K562 (cell line): ENCODE measurements at regions not wholly inside any gene's neighbourhood (a gene's known extent, or its start where the extent isn't known, plus 50 kb on each side); places are given as distances from the start of the nearest gene placed in this dataset.
"Not testable (repeated sequence)": the region's sequence is repeated elsewhere in the genome, so short reads cannot be mapped to it uniquely, and the experiment has no call there.

ENCODE experiments used
- CBX8 ChIP-seq: fragments of 200-600 bp; sonication (generic); IDR thresholded peaks from 2 replicates; pipeline ENCODE4 v1.6.1; 2012; ENCODE audit warnings: borderline replicate concordance, mixed run types, low read depth, mild to moderate bottlenecking, moderate library complexity, mixed read lengths, low read length, control low read depth, inconsistent platforms; ENCODE audit not compliant: poor library complexity, severe bottlenecking; ENCODE audit errors: extremely low read depth
- MAZ ChIP-seq, 2 experiments: fragments of 450-650 bp in 1 of 2; sonication (generic) in 1 of 2; formaldehyde crosslinking; IDR thresholded peaks in 1 of 2; conservative IDR thresholded peaks in 1 of 2; 2 replicates each; pipeline versions ENCODE4 v1.4.0 to v1.5.0; 2020; ENCODE audit warnings: mild to moderate bottlenecking in 1 of 2, missing genetic modification reagents in 1 of 2
- NFRKB ChIP-seq: fragments of 450-650 bp; IDR thresholded peaks from 2 replicates; pipeline ENCODE4 v1.6.1; 2016; ENCODE audit warnings: low read depth
- NRF1 ChIP-seq, 2 experiments: fragments of 450-650 bp; IDR thresholded peaks in 1 of 2; conservative IDR thresholded peaks in 1 of 2; 2 replicates each; pipeline ENCODE4 v1.6.1; 2014; ENCODE audit warnings: mild to moderate bottlenecking in 2 of 2
- POLR2A ChIP-seq: fragments of 450-650 bp; conservative IDR thresholded peaks from 2 replicates; pipeline ENCODE4 v1.6.1; 2016
- RAD21 ChIP-seq, 2 experiments: fragments of 250-450 bp in 1 of 2; fragments of 450-650 bp in 1 of 2; sonication (Bioruptor Pico) in 1 of 2; formaldehyde crosslinking in 1 of 2; IDR thresholded peaks in 1 of 2; conservative IDR thresholded peaks in 1 of 2; 2 replicates each; pipeline versions ENCODE4 v1.4.0 to v1.8.0; 2020 to 2022; ENCODE audit warnings: mild to moderate bottlenecking in 2 of 2, moderate library complexity in 1 of 2
- SRF ChIP-seq, 2 experiments: fragments of 250-450, 450-650 bp in 1 of 2; sonication (Bioruptor Pico) in 1 of 2; sonication (generic) in 1 of 2; formaldehyde crosslinking; IDR thresholded peaks; 2 replicates each; pipeline versions ENCODE4 v1.5.0 to v1.5.1; 2020 to 2022; ENCODE audit warnings: mild to moderate bottlenecking in 1 of 2, missing genetic modification reagents in 1 of 2
- ZFP36 ChIP-seq: fragments of 150-350 bp; IDR thresholded peaks from 2 replicates; pipeline ENCODE4 v1.6.1; 2018; ENCODE audit warnings: low read length, low read depth; ENCODE audit not compliant: partially characterized antibody
- TF ChIP-seq, protein P1 (sequence below): fragments of 450-650 bp; formaldehyde crosslinking; IDR thresholded peaks from 2 replicates; pipeline ENCODE4 v1.4.0; 2022; ENCODE audit warnings: mild to moderate bottlenecking, moderate library complexity
- TF ChIP-seq, protein P2 (sequence below): sonication (generic); formaldehyde crosslinking; IDR thresholded peaks from 2 replicates; pipeline ENCODE4 v1.8.1; 2023; ENCODE audit warnings: mild to moderate bottlenecking, missing genetic modification reagents
- TF ChIP-seq, protein P3 (sequence below): sonication (generic); formaldehyde crosslinking; IDR thresholded peaks from 2 replicates; pipeline ENCODE4 v1.9.0; 2022; ENCODE audit warnings: mild to moderate bottlenecking, missing genetic modification reagents
- TF ChIP-seq, protein P4 (sequence below): fragments of 200-600 bp; sonication (generic); IDR thresholded peaks from one replicate; pipeline ENCODE4 v1.6.1; 2012; ENCODE audit warnings: mild to moderate bottlenecking, low read depth, low read length, inconsistent platforms

GRCh38 chr5:7309715-7310114, 86.2 kb upstream of the ADCY2 start:
- TF ChIP-seq, protein P1, sequence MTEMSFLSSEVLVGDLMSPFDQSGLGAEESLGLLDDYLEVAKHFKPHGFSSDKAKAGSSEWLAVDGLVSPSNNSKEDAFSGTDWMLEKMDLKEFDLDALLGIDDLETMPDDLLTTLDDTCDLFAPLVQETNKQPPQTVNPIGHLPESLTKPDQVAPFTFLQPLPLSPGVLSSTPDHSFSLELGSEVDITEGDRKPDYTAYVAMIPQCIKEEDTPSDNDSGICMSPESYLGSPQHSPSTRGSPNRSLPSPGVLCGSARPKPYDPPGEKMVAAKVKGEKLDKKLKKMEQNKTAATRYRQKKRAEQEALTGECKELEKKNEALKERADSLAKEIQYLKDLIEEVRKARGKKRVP (CRISPR knock-in tag) = not testable (repeated sequence)
- not testable (repeated sequence) for TF ChIP-seq NRF1 (conservative IDR thresholded peaks at IDR 0.05 in 1 of 2, IDR thresholded peaks at IDR 0.05 in 1 of 2); RAD21 (CRISPR knock-in tag; conservative IDR thresholded peaks at IDR 0.05 in 1 of 2, IDR thresholded peaks at IDR 0.05 in 1 of 2); ZFP36; NFRKB; CBX8; SRF (CRISPR knock-in tag; IDR thresholded peaks at IDR 0.05); MAZ (CRISPR knock-in tag; conservative IDR thresholded peaks at IDR 0.05 in 1 of 2, IDR thresholded peaks at IDR 0.05 in 1 of 2); POLR2A
- TF ChIP-seq, protein P2, sequence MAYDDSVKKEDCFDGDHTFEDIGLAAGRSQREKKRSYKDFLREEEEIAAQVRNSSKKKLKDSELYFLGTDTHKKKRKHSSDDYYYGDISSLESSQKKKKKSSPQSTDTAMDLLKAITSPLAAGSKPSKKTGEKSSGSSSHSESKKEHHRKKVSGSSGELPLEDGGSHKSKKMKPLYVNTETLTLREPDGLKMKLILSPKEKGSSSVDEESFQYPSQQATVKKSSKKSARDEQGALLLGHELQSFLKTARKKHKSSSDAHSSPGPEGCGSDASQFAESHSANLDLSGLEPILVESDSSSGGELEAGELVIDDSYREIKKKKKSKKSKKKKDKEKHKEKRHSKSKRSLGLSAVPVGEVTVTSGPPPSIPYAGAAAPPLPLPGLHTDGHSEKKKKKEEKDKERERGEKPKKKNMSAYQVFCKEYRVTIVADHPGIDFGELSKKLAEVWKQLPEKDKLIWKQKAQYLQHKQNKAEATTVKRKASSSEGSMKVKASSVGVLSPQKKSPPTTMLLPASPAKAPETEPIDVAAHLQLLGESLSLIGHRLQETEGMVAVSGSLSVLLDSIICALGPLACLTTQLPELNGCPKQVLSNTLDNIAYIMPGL = not testable (repeated sequence)
- TF ChIP-seq, protein P3, sequence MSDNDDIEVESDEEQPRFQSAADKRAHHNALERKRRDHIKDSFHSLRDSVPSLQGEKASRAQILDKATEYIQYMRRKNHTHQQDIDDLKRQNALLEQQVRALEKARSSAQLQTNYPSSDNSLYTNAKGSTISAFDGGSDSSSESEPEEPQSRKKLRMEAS (CRISPR knock-in tag) = not testable (repeated sequence)
- TF ChIP-seq, protein P4, sequence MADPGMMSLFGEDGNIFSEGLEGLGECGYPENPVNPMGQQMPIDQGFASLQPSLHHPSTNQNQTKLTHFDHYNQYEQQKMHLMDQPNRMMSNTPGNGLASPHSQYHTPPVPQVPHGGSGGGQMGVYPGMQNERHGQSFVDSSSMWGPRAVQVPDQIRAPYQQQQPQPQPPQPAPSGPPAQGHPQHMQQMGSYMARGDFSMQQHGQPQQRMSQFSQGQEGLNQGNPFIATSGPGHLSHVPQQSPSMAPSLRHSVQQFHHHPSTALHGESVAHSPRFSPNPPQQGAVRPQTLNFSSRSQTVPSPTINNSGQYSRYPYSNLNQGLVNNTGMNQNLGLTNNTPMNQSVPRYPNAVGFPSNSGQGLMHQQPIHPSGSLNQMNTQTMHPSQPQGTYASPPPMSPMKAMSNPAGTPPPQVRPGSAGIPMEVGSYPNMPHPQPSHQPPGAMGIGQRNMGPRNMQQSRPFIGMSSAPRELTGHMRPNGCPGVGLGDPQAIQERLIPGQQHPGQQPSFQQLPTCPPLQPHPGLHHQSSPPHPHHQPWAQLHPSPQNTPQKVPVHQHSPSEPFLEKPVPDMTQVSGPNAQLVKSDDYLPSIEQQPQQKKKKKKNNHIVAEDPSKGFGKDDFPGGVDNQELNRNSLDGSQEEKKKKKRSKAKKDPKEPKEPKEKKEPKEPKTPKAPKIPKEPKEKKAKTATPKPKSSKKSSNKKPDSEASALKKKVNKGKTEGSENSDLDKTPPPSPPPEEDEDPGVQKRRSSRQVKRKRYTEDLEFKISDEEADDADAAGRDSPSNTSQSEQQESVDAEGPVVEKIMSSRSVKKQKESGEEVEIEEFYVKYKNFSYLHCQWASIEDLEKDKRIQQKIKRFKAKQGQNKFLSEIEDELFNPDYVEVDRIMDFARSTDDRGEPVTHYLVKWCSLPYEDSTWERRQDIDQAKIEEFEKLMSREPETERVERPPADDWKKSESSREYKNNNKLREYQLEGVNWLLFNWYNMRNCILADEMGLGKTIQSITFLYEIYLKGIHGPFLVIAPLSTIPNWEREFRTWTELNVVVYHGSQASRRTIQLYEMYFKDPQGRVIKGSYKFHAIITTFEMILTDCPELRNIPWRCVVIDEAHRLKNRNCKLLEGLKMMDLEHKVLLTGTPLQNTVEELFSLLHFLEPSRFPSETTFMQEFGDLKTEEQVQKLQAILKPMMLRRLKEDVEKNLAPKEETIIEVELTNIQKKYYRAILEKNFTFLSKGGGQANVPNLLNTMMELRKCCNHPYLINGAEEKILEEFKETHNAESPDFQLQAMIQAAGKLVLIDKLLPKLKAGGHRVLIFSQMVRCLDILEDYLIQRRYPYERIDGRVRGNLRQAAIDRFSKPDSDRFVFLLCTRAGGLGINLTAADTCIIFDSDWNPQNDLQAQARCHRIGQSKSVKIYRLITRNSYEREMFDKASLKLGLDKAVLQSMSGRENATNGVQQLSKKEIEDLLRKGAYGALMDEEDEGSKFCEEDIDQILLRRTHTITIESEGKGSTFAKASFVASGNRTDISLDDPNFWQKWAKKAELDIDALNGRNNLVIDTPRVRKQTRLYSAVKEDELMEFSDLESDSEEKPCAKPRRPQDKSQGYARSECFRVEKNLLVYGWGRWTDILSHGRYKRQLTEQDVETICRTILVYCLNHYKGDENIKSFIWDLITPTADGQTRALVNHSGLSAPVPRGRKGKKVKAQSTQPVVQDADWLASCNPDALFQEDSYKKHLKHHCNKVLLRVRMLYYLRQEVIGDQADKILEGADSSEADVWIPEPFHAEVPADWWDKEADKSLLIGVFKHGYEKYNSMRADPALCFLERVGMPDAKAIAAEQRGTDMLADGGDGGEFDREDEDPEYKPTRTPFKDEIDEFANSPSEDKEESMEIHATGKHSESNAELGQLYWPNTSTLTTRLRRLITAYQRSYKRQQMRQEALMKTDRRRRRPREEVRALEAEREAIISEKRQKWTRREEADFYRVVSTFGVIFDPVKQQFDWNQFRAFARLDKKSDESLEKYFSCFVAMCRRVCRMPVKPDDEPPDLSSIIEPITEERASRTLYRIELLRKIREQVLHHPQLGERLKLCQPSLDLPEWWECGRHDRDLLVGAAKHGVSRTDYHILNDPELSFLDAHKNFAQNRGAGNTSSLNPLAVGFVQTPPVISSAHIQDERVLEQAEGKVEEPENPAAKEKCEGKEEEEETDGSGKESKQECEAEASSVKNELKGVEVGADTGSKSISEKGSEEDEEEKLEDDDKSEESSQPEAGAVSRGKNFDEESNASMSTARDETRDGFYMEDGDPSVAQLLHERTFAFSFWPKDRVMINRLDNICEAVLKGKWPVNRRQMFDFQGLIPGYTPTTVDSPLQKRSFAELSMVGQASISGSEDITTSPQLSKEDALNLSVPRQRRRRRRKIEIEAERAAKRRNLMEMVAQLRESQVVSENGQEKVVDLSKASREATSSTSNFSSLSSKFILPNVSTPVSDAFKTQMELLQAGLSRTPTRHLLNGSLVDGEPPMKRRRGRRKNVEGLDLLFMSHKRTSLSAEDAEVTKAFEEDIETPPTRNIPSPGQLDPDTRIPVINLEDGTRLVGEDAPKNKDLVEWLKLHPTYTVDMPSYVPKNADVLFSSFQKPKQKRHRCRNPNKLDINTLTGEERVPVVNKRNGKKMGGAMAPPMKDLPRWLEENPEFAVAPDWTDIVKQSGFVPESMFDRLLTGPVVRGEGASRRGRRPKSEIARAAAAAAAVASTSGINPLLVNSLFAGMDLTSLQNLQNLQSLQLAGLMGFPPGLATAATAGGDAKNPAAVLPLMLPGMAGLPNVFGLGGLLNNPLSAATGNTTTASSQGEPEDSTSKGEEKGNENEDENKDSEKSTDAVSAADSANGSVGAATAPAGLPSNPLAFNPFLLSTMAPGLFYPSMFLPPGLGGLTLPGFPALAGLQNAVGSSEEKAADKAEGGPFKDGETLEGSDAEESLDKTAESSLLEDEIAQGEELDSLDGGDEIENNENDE = not testable (repeated sequence)
